HEK293 (cell line): ENCODE measurements at regions not wholly inside any gene's neighbourhood (a gene's known extent, or its start where the extent isn't known, plus 50 kb on each side); places are given as distances from the start of the nearest gene placed in this dataset.

Experiments
- CTCF ChIA-PET: fragments of 350-600 bp; formaldehyde crosslinking; extraction: SDS; loops from one replicate; lab custom pipeline; 2021; ENCODE audit warnings: antibody characterized with exemption; lab: Yijun Ruan, JAX
- POLR2A ChIA-PET: fragments of 300-600 bp; formaldehyde crosslinking; extraction: SDS; loops from one replicate; lab custom pipeline; 2020; ENCODE audit warnings: antibody characterized with exemption, inconsistent platforms; lab: Yijun Ruan, JAX
- H3K27ac ChIP-seq: fragments of 200-500 bp; sonication (Bioruptor generic); 2 replicates; pipeline ENCODE4 v1.5.1; 2014; ENCODE audit warnings: low read depth, low read length, control low read depth, inconsistent platforms; ENCODE audit errors: extremely low read depth
- H3K36me3 ChIP-seq, 2 experiments: fragments of 200-500 bp in 1 of 2; sonication (Bioruptor generic) in 1 of 2; 1 replicate in 1 of 2; 2 replicates in 1 of 2; pipeline ENCODE4 v1.5.1; 2014 to 2017; ENCODE audit warnings: inconsistent platforms in 2 of 2, low read length in 2 of 2; ENCODE audit not compliant: control insufficient read depth in 2 of 2, insufficient read depth in 1 of 2
- H3K4me1 ChIP-seq: fragments of 200-500 bp; sonication (Bioruptor generic); 2 replicates; pipeline ENCODE4 v1.5.1; 2014; ENCODE audit warnings: mild to moderate bottlenecking, low read length, inconsistent platforms; ENCODE audit not compliant: control insufficient read depth, insufficient read depth
- H3K4me3 ChIP-seq: 2 replicates; pipeline ENCODE4 v1.5.1; 2011; ENCODE audit warnings: low read depth, mild to moderate bottlenecking, control low read depth, low read length, moderate library complexity
- H3K9me3 ChIP-seq: fragments of 200-500 bp; sonication (Bioruptor generic); 2 replicates; pipeline ENCODE4 v1.5.1; 2014; ENCODE audit warnings: low read depth, low read length, inconsistent platforms; ENCODE audit not compliant: control insufficient read depth, insufficient read depth
- BCL11A ChIP-seq: fragments of 450-650 bp; formaldehyde crosslinking; IDR thresholded peaks from 2 replicates; pipeline ENCODE4 v1.5.1; 2016; ENCODE audit warnings: low read depth, missing biosample characterization, missing genetic modification characterization
- KLF17 ChIP-seq: fragments of 450-650 bp; formaldehyde crosslinking; IDR thresholded peaks from 2 replicates; pipeline ENCODE4 v1.5.1; 2016; ENCODE audit warnings: missing biosample characterization, missing genetic modification characterization
- MZF1 ChIP-seq: fragments of 450-650 bp; formaldehyde crosslinking; IDR thresholded peaks from 2 replicates; pipeline ENCODE4 v1.5.1; 2017; ENCODE audit warnings: missing biosample characterization, missing genetic modification characterization, borderline replicate concordance
- OSR2 ChIP-seq: fragments of 450-650 bp; formaldehyde crosslinking; IDR thresholded peaks from 2 replicates; pipeline ENCODE4 v1.5.1; 2016; ENCODE audit warnings: missing biosample characterization, missing genetic modification characterization
- PRDM10 ChIP-seq: fragments of 450-650 bp; formaldehyde crosslinking; IDR thresholded peaks from 2 replicates; pipeline ENCODE4 v1.5.1; 2016; ENCODE audit warnings: missing biosample characterization, missing genetic modification characterization
- SCRT1 ChIP-seq: fragments of 450-650 bp; formaldehyde crosslinking; IDR thresholded peaks from 2 replicates; pipeline ENCODE4 v1.5.1; 2016; ENCODE audit warnings: missing biosample characterization, missing genetic modification characterization, borderline replicate concordance
- SETDB1 ChIP-seq: IDR thresholded peaks from one replicate; pipeline ENCODE4 v1.6.1; 2017; ENCODE audit warnings: mild to moderate bottlenecking, low read length, moderate library complexity, mixed read lengths; ENCODE audit not compliant: insufficient read length
- ZBTB1 ChIP-seq: fragments of 450-650 bp; formaldehyde crosslinking; IDR thresholded peaks from 2 replicates; pipeline ENCODE4 v1.5.1; 2016; ENCODE audit warnings: missing biosample characterization, missing genetic modification characterization
- ZFP41 ChIP-seq: fragments of 450-650 bp; formaldehyde crosslinking; IDR thresholded peaks from 2 replicates; pipeline ENCODE4 v1.5.1; 2016; ENCODE audit warnings: missing biosample characterization, missing genetic modification characterization, borderline replicate concordance
- ZFP69B ChIP-seq: fragments of 450-650 bp; formaldehyde crosslinking; IDR thresholded peaks from 2 replicates; pipeline ENCODE4 v1.5.1; 2016; ENCODE audit warnings: missing biosample characterization, missing genetic modification characterization
- ZNF10 ChIP-seq: fragments of 450-650 bp; formaldehyde crosslinking; IDR thresholded peaks from 2 replicates; pipeline ENCODE4 v1.5.1; 2017; ENCODE audit warnings: missing biosample characterization, missing genetic modification characterization
- ZNF24 ChIP-seq: fragments of 450-650 bp; formaldehyde crosslinking; IDR thresholded peaks from 2 replicates; pipeline ENCODE4 v1.5.1; 2016; ENCODE audit warnings: missing biosample characterization, missing genetic modification characterization
- ZNF335 ChIP-seq: fragments of 450-650 bp; formaldehyde crosslinking; conservative IDR thresholded peaks from 2 replicates; pipeline ENCODE4 v1.5.1; 2016; ENCODE audit warnings: missing biosample characterization, missing genetic modification characterization
- ZNF350 ChIP-seq: fragments of 450-650 bp; formaldehyde crosslinking; IDR thresholded peaks from 2 replicates; pipeline ENCODE4 v1.5.0; 2017; ENCODE audit warnings: missing biosample characterization, mild to moderate bottlenecking, missing genetic modification characterization
- ZNF366 ChIP-seq: fragments of 450-650 bp; formaldehyde crosslinking; conservative IDR thresholded peaks from 2 replicates; pipeline ENCODE4 v1.5.1; 2016; ENCODE audit warnings: missing biosample characterization, missing genetic modification characterization
- ZNF433 ChIP-seq: fragments of 450-650 bp; formaldehyde crosslinking; IDR thresholded peaks from 2 replicates; pipeline ENCODE4 v1.5.1; 2016; ENCODE audit warnings: missing biosample characterization, missing genetic modification characterization, low read depth
- ZNF488 ChIP-seq: fragments of 450-650 bp; formaldehyde crosslinking; IDR thresholded peaks from 2 replicates; pipeline ENCODE4 v1.5.1; 2016; ENCODE audit warnings: missing biosample characterization, missing genetic modification characterization
- ZNF518A ChIP-seq: fragments of 450-650 bp; formaldehyde crosslinking; conservative IDR thresholded peaks from 2 replicates; pipeline ENCODE4 v1.5.1; 2016; ENCODE audit warnings: low read depth, missing biosample characterization, missing genetic modification characterization
- ZNF548 ChIP-seq: fragments of 450-650 bp; formaldehyde crosslinking; IDR thresholded peaks from 2 replicates; pipeline ENCODE4 v1.5.1; 2016; ENCODE audit warnings: missing biosample characterization, missing genetic modification characterization
- ZNF555 ChIP-seq: fragments of 450-650 bp; formaldehyde crosslinking; conservative IDR thresholded peaks from 2 replicates; pipeline ENCODE4 v1.5.1; 2017; ENCODE audit warnings: missing biosample characterization, mild to moderate bottlenecking, missing genetic modification characterization, inconsistent platforms
- ZNF596 ChIP-seq: fragments of 450-650 bp; IDR thresholded peaks from 2 replicates; pipeline ENCODE4 v1.5.0; 2018; ENCODE audit warnings: missing biosample characterization, mild to moderate bottlenecking, missing genetic modification characterization, moderate library complexity
- ZNF654 ChIP-seq: fragments of 450-650 bp; formaldehyde crosslinking; IDR thresholded peaks from 2 replicates; pipeline ENCODE4 v1.5.1; 2016; ENCODE audit warnings: low read depth, missing biosample characterization, missing genetic modification characterization
- ZNF677 ChIP-seq: fragments of 450-650 bp; IDR thresholded peaks from 2 replicates; pipeline ENCODE4 v1.5.0; 2018; ENCODE audit warnings: missing biosample characterization, mild to moderate bottlenecking, missing genetic modification characterization, moderate library complexity
- ZNF692 ChIP-seq: fragments of 450-650 bp; formaldehyde crosslinking; IDR thresholded peaks from 2 replicates; pipeline ENCODE4 v1.5.1; 2016; ENCODE audit warnings: missing biosample characterization, missing genetic modification characterization
- ZNF785 ChIP-seq: fragments of 450-650 bp; formaldehyde crosslinking; IDR thresholded peaks from 2 replicates; pipeline ENCODE4 v1.5.1; 2016; ENCODE audit warnings: missing biosample characterization, missing genetic modification characterization

- Histone ChIP-seq H3K9me3 (no peaks in the 10 kb centered on the region), H3K36me3 (no peaks in the 10 kb centered on the region), H3K27ac (no peak overlapping the region), H3K4me3 (no peak overlapping the region), H3K4me1 (no peaks in the 10 kb centered on the region)
- TF ChIP-seq BCL11A (tag by site-specific recombination): no peak
- no peak for TF ChIP-seq ZNF596 (tag by site-specific recombination)
- TF ChIP-seq ZBTB1 (tag by site-specific recombination): no peak
- TF ChIP-seq ZNF10 (tag by site-specific recombination): no peak
- no peak for TF ChIP-seq KLF17 (tag by site-specific recombination)
- TF ChIP-seq ZNF654 (tag by site-specific recombination): no peak
- TF ChIP-seq SETDB1: no peak
- TF ChIP-seq ZNF692 (tag by site-specific recombination): no peak
- no peak for TF ChIP-seq ZNF785 (tag by site-specific recombination)
- TF ChIP-seq ZNF24 (tag by site-specific recombination): no peak
- TF ChIP-seq ZNF350 (tag by site-specific recombination): no peak
- TF ChIP-seq ZNF488 (tag by site-specific recombination): no peak
- TF ChIP-seq ZFP69B (tag by site-specific recombination): no peak
- TF ChIP-seq ZNF335 (tag by site-specific recombination): no peak
- TF ChIP-seq MZF1 (tag by site-specific recombination): no peak
- no peak for TF ChIP-seq SCRT1 (tag by site-specific recombination)
- no peak for TF ChIP-seq PRDM10 (tag by site-specific recombination)
- TF ChIP-seq ZNF366 (tag by site-specific recombination): no peak
- no peak for TF ChIP-seq ZNF555 (tag by site-specific recombination)
- POLR2A ChIA-PET: no interaction called here
- CTCF ChIA-PET: no interaction called here
Observed at GRCh38 chr6:104109806-104110205, 749.9 kb downstream of the HACE1 start.

- Histone ChIP-seq H3K9me3 (no peaks in the 10 kb centered on the region), H3K36me3 (no peaks in the 10 kb centered on the region), H3K4me3 (no peak overlapping the region), H3K4me1 (no peaks in the 10 kb centered on the region), H3K27ac (no peak overlapping the region)
- POLR2A ChIA-PET: no interaction called here
- CTCF ChIA-PET: interaction anchor here (0.7 kb wide), 1 partner anchor 62 kb away, joined by 4 read pairs; no protein-coding TSS in a partner anchor
- TF ChIP-seq OSR2: no peak
- TF ChIP-seq ZNF518A: no peak
- no peak for TF ChIP-seq ZNF548 (tag by site-specific recombination)
- TF ChIP-seq ZFP41 (tag by site-specific recombination): no peak
- TF ChIP-seq ZNF433: no peak
- TF ChIP-seq ZNF677 (tag by site-specific recombination): no peak
Observed at GRCh38 chr6:104108634-104109033, 751.1 kb downstream of the HACE1 start.
